ENCODE measurements at regions not wholly inside any gene's neighbourhood (a gene's known extent, or its start where the extent isn't known, plus 50 kb on each side); places are given as distances from the start of the nearest gene placed in this dataset.

DNA sequence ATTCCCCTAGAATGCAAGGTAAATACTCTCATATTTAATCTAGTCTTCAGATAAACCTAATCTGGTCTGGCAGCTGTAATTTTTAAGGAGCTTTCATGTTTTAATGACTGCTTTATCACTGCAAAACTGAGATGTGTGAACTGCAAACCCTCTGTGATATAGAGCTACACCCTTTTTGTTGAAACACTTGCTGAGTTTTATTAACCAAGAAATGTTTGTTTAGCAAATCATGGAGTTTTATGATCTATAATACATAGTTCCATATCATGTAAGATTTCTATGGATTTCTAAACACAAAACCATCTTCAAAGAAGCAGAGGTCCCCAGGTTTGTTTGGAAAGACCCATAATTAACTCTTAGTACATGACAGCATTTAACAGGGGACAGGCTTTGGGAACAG is 126.4 kb downstream of the BTC start (continued):
- TF ChIP-seq ZBTB21 (tag by site-specific recombination; IDR thresholded peaks at IDR 0.05): no peak
- no peak for TF ChIP-seq ZNF354C (tag by site-specific recombination; IDR thresholded peaks at IDR 0.05; ENCODE audit: borderline replicate concordance, low read depth)
- no peak for TF ChIP-seq TRIM28 (IDR thresholded peaks at IDR 0.05; ENCODE audit: borderline replicate concordance, low read length)
- no peak for TF ChIP-seq ZNF747 (tag by site-specific recombination; IDR thresholded peaks at IDR 0.05)
- TF ChIP-seq ZNF416 (tag by site-specific recombination; IDR thresholded peaks at IDR 0.05): no peak
- TF ChIP-seq SCRT1 (tag by site-specific recombination; IDR thresholded peaks at IDR 0.05; ENCODE audit: borderline replicate concordance): no peak
- TF ChIP-seq, protein P1, sequence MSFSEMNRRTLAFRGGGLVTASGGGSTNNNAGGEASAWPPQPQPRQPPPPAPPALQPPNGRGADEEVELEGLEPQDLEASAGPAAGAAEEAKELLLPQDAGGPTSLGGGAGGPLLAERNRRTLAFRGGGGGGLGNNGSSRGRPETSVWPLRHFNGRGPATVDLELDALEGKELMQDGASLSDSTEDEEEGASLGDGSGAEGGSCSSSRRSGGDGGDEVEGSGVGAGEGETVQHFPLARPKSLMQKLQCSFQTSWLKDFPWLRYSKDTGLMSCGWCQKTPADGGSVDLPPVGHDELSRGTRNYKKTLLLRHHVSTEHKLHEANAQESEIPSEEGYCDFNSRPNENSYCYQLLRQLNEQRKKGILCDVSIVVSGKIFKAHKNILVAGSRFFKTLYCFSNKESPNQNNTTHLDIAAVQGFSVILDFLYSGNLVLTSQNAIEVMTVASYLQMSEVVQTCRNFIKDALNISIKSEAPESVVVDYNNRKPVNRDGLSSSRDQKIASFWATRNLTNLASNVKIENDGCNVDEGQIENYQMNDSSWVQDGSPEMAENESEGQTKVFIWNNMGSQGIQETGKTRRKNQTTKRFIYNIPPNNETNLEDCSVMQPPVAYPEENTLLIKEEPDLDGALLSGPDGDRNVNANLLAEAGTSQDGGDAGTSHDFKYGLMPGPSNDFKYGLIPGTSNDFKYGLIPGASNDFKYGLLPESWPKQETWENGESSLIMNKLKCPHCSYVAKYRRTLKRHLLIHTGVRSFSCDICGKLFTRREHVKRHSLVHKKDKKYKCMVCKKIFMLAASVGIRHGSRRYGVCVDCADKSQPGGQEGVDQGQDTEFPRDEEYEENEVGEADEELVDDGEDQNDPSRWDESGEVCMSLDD (tag by site-specific recombination; IDR thresholded peaks at IDR 0.05): no peak
- TF ChIP-seq ZNF114 (tag by site-specific recombination; IDR thresholded peaks at IDR 0.05): no peak
- no peak for TF ChIP-seq IKZF3 (tag by site-specific recombination; IDR thresholded peaks at IDR 0.05)

DNA sequence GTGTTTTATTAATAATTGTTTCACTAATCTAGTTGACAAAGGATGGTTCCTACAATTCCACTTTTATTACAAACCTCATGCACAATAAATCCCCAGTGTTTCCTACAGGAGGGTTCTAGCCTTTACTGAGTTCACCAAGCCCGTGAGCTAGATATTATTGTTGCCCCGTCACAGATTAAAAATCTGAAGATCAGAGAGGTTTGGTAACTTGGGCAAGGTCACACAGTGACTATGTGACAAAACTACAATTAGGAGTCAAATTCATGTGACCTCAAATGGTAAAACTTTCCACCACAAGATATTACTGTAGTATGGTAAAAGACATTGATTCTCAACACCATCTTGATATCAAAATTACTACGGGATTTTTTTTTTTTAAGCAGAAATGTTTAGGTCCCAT is 124.6 kb downstream of the BTC start:
- peaks cover 4% of the 10 kb centered on the region; the same call in 1 of the 2 replicates for H3K4me1 ChIP-seq (ENCODE audit: control insufficient read depth, insufficient read depth, low read length)
- ChIA-PET POLR2A (no interaction called here), CTCF (interaction anchor here (0.6 to 4.4 kb wide), 6 partner anchors 15 to 441 kb away, joined by 4 to 27 read pairs (median 6); no protein-coding TSS in a partner anchor)
- TF ChIP-seq ZNF335 (tag by site-specific recombination; conservative IDR thresholded peaks at IDR 0.05): no peak
- TF ChIP-seq ZNF768 (tag by site-specific recombination; IDR thresholded peaks at IDR 0.05): peak; percentile 19; the same call in 1 of the 2 replicates
- H3K36me3 ChIP-seq (ENCODE audit: control insufficient read depth in 2 of 2, insufficient read depth in 1 of 2, low read length in 2 of 2): no peaks in the 10 kb centered on the region
- H3K4me3 ChIP-seq (ENCODE audit: low read depth, low read length): no peak overlapping the region
- no peak overlapping the region for H3K27ac ChIP-seq (ENCODE audit: extremely low read depth, low read depth, low read length)
- no peaks in the 10 kb centered on the region for H3K9me3 ChIP-seq (ENCODE audit: control insufficient read depth, insufficient read depth, low read depth, low read length)

DNA sequence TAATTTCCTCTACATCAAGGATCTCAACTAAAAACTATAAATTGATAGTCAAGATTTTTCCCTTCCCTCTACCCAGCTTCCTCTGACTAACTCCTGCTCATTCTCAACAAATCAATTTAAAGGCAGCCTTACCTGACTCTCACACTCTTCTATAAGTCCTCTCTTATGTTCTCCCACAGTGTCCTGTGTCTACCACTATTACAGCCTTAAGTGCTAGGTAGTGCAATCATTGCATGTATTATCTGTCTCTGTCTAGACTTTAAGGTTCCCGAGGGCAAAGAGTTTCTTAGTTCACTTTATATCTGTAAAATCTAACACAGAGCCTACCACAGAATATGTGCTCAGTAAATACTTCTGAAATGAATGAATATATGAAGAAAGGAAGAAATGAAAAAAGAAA is 123.7 kb downstream of the BTC start:
- H3K4me1 ChIP-seq (ENCODE audit: control insufficient read depth, insufficient read depth, low read length): peaks cover 4% of the 10 kb centered on the region; the same call in 1 of the 2 replicates
- H3K27ac ChIP-seq (ENCODE audit: extremely low read depth, low read depth, low read length): no peak overlapping the region
- POLR2A ChIA-PET: no interaction called here

More for the DNA sequence above, 123.7 kb downstream of the BTC start:
- H3K9me3 ChIP-seq (ENCODE audit: control insufficient read depth, insufficient read depth, low read depth, low read length): no peaks in the 10 kb centered on the region
- TF ChIP-seq HOXD13 (CRISPR knock-in tag; IDR thresholded peaks at IDR 0.05; ENCODE audit: borderline replicate concordance) (no peak), ZNF416 (tag by site-specific recombination; IDR thresholded peaks at IDR 0.05) (no peak), OVOL3 (tag by site-specific recombination; IDR thresholded peaks at IDR 0.05) (no peak), KLF9 (tag by site-specific recombination; IDR thresholded peaks at IDR 0.05; ENCODE audit: low read depth) (no peak), KLF10 (tag by site-specific recombination; IDR thresholded peaks at IDR 0.05) (no peak), ZNF48 (tag by site-specific recombination; IDR thresholded peaks at IDR 0.05) (no peak), ZNF184 (tag by site-specific recombination; IDR thresholded peaks at IDR 0.05) (no peak), HOXC10 (CRISPR knock-in tag; IDR thresholded peaks at IDR 0.05) (no peak), ZSCAN16 (tag by site-specific recombination; IDR thresholded peaks at IDR 0.05) (no peak), ZBTB7A (tag by site-specific recombination; IDR thresholded peaks at IDR 0.05; ENCODE audit: low read depth) (no peak), REPIN1 (tag by site-specific recombination; IDR thresholded peaks at IDR 0.05; ENCODE audit: low read depth) (no peak)
- TF ChIP-seq, protein P2, sequence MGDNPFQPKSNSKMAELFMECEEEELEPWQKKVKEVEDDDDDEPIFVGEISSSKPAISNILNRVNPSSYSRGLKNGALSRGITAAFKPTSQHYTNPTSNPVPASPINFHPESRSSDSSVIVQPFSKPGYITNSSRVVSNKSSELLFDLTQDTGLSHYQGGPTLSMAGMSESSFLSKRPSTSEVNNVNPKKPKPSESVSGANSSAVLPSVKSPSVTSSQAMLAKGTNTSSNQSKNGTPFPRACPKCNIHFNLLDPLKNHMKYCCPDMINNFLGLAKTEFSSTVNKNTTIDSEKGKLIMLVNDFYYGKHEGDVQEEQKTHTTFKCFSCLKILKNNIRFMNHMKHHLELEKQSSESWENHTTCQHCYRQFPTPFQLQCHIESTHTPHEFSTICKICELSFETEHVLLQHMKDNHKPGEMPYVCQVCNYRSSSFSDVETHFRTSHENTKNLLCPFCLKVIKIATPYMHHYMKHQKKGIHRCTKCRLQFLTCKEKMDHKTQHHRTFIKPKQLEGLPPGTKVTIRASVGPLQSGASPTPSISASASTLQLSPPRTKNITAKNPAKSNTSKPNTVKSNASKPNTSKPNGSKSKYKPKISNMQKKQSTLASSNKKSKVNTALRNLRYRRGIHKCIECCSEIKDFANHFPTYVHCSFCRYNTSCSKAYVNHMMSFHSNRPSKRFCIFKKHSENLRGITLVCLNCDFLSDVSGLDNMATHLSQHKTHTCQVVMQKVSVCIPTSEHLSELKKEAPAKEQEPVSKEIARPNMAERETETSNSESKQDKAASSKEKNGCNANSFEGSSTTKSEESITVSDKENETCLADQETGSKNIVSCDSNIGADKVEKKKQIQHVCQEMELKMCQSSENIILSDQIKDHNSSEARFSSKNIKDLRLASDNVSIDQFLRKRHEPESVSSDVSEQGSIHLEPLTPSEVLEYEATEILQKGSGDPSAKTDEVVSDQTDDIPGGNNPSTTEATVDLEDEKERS (tag by site-specific recombination; IDR thresholded peaks at IDR 0.05): no peak
- TF ChIP-seq, protein P3, sequence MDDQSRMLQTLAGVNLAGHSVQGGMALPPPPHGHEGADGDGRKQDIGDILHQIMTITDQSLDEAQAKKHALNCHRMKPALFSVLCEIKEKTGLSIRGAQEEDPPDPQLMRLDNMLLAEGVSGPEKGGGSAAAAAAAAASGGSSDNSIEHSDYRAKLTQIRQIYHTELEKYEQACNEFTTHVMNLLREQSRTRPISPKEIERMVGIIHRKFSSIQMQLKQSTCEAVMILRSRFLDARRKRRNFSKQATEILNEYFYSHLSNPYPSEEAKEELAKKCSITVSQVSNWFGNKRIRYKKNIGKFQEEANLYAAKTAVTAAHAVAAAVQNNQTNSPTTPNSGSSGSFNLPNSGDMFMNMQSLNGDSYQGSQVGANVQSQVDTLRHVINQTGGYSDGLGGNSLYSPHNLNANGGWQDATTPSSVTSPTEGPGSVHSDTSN (CRISPR knock-in tag; IDR thresholded peaks at IDR 0.05): no peak
- TF ChIP-seq, protein P4, sequence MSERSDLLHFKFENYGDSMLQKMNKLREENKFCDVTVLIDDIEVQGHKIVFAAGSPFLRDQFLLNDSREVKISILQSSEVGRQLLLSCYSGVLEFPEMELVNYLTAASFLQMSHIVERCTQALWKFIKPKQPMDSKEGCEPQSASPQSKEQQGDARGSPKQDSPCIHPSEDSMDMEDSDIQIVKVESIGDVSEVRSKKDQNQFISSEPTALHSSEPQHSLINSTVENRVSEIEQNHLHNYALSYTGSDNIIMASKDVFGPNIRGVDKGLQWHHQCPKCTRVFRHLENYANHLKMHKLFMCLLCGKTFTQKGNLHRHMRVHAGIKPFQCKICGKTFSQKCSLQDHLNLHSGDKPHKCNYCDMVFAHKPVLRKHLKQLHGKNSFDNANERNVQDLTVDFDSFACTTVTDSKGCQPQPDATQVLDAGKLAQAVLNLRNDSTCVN (tag by site-specific recombination; optimal IDR thresholded peaks at IDR 0.05): no peak
- H3K4me3 ChIP-seq (ENCODE audit: low read depth, low read length): no peak overlapping the region
- CTCF ChIA-PET: interaction anchor here (0.7 to 4.4 kb wide), 10 partner anchors 11 to 442 kb away, joined by 3 to 27 read pairs (median 4); no protein-coding TSS in a partner anchor
- no peaks in the 10 kb centered on the region for H3K36me3 ChIP-seq (ENCODE audit: control insufficient read depth in 2 of 2, insufficient read depth in 1 of 2, low read length in 2 of 2)
